ENCODE measurements at regions not wholly inside any gene's neighbourhood (a gene's known extent, or its start where the extent isn't known, plus 50 kb on each side); places are given as distances from the start of the nearest gene placed in this dataset.

DNA sequence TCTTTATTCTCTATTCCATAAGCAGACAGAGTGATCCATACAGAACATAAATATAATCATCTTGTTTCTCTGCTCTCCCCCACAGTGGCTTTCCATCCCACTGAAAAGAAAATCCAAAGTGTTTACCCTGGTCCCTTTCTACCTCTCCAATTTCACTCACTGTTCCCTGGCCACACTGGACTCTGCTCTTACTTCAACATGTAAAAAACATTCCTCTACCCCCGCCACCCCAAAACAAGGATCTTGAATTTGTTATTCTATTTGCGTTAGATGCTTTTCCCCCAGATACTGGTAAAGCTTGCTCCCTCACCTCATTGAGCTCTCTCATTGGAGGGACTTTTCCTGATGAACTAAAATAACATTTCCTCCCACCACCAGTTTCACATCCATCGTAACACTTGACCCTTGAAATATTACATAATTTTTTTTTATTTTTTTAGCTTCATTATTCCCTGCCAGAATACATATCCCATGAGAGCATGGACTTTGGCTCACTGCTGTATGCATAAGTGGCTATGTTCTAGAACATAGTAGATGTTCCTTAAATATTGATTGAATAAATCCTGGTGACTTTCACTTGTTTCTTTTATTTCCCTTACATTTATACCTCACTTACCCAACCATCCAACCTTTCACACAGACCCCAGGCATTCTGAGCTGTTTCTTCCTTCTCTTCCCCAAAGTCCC lies 162.7 kb upstream of the MEIS2 start:
- H3K27me3 ChIP-seq, result no peaks in the 10 kb centered on the region
- H3K9me3 Mint-ChIP-seq, result no peaks in the 10 kb centered on the region
- no peak overlapping the region for H3K9ac ChIP-seq
- no peak for TF ChIP-seq CTCF (IDR thresholded peaks at IDR 0.05)
- TF ChIP-seq EZH2 (IDR thresholded peaks at IDR 0.05), result no peak
- no peak for TF ChIP-seq EZH2phosphoT487 (IDR thresholded peaks at IDR 0.05)
- H3K36me3 Mint-ChIP-seq, result no peaks in the 10 kb centered on the region
- no peaks in the 10 kb centered on the region for H3K9me3 ChIP-seq (ENCODE audit: low read depth)
- no peak overlapping the region for H3K27ac Mint-ChIP-seq
- H3K4me3 ChIP-seq, result no peak overlapping the region
- H3K36me3 ChIP-seq, result no peaks in the 10 kb centered on the region
- H4K20me1 ChIP-seq (ENCODE audit: low read depth), result no peaks in the 10 kb centered on the region
- H3K27me3 Mint-ChIP-seq (ENCODE audit: insufficient read depth, low read depth), result peaks cover 4% of the 10 kb centered on the region
- H3K4me1 Mint-ChIP-seq, result peaks cover 5% of the 10 kb centered on the region
- no peak for DNase-seq (ENCODE audit: low spot score)
- H3K79me2 ChIP-seq (ENCODE audit: low read depth), result no peaks in the 10 kb centered on the region
- H3K4me1 ChIP-seq, result peaks cover 7% of the 10 kb centered on the region
- H3K4me2 ChIP-seq, result no peak overlapping the region
- H3K27ac ChIP-seq, result no peak overlapping the region
- no peak overlapping the region for H3K4me3 Mint-ChIP-seq
- no peak overlapping the region for H2AFZ ChIP-seq (replicated peaks)
- no peaks in the 10 kb centered on the region for H3F3A ChIP-seq (ENCODE audit: low read depth)

GRCh38 chr15:37289109-37289765 lies 188.9 kb upstream of the MEIS2 start:
- no peak overlapping the region for H3K4me3 Mint-ChIP-seq
- Histone ChIP-seq H3F3A (ENCODE audit: low read depth) (no peaks in the 10 kb centered on the region), H2AFZ (replicated peaks) (no peak overlapping the region), H3K36me3 (no peaks in the 10 kb centered on the region), H3K4me3 (no peak overlapping the region), H4K20me1 (ENCODE audit: low read depth) (no peaks in the 10 kb centered on the region), H3K9ac (no peak overlapping the region), H3K4me1 (no peaks in the 10 kb centered on the region), H3K4me2 (no peak overlapping the region), H3K9me3 (ENCODE audit: low read depth) (no peaks in the 10 kb centered on the region), H3K79me2 (ENCODE audit: low read depth) (no peaks in the 10 kb centered on the region), H3K27me3 (no peaks in the 10 kb centered on the region), H3K27ac (no peak overlapping the region)
- H3K27ac Mint-ChIP-seq, result no peak overlapping the region
- H3K4me1 Mint-ChIP-seq, result no peaks in the 10 kb centered on the region
- H3K27me3 Mint-ChIP-seq (ENCODE audit: insufficient read depth, low read depth), result no peaks in the 10 kb centered on the region
- peak; percentile 50 for DNase-seq (ENCODE audit: low spot score)
- no peaks in the 10 kb centered on the region for H3K36me3 Mint-ChIP-seq
- TF ChIP-seq EZH2 (IDR thresholded peaks at IDR 0.05) (no peak), EZH2phosphoT487 (IDR thresholded peaks at IDR 0.05) (no peak), CTCF (IDR thresholded peaks at IDR 0.05) (peak; percentile 56)
- peaks cover 3% of the 10 kb centered on the region for H3K9me3 Mint-ChIP-seq

DNA sequence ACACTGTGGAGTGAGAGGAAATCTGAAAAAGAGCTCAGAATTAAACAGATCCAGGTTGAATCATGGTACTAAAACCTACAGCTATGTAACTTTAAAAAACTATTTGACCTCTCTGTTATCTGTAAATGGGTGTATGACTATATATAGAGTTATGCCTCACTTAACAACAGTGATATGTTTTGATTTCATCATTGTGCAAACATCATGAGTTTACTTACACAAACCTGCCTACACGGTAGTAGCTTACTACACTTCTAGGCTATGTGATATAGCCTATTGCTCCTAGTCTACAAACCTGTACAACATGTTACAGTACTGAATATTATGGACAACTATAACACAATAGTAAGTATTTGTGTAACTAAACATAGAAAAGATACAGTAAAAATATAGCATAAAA lies 191.6 kb upstream of the MEIS2 start:
- TF ChIP-seq EZH2phosphoT487 (IDR thresholded peaks at IDR 0.05) (no peak), CTCF (IDR thresholded peaks at IDR 0.05) (no peak)
- no peak overlapping the region for H3K27ac ChIP-seq
- H3K27ac Mint-ChIP-seq, result no peak overlapping the region
- H3K4me1 Mint-ChIP-seq, result no peaks in the 10 kb centered on the region
- H3K4me2 ChIP-seq, result no peak overlapping the region
- H3K4me1 ChIP-seq, result no peaks in the 10 kb centered on the region
- no peaks in the 10 kb centered on the region for H3K79me2 ChIP-seq (ENCODE audit: low read depth)
- H3K27me3 ChIP-seq, result no peaks in the 10 kb centered on the region
- H3K4me3 ChIP-seq, result no peak overlapping the region
- H3K9ac ChIP-seq, result no peak overlapping the region
- H3K36me3 Mint-ChIP-seq, result no peaks in the 10 kb centered on the region
- H3K9me3 Mint-ChIP-seq, result no peaks in the 10 kb centered on the region
- no peak for DNase-seq (ENCODE audit: low spot score)
- H2AFZ ChIP-seq (replicated peaks), result no peak overlapping the region
- no peaks in the 10 kb centered on the region for H4K20me1 ChIP-seq (ENCODE audit: low read depth)
- H3F3A ChIP-seq (ENCODE audit: low read depth), result no peaks in the 10 kb centered on the region
- H3K36me3 ChIP-seq, result no peaks in the 10 kb centered on the region
- no peaks in the 10 kb centered on the region for H3K9me3 ChIP-seq (ENCODE audit: low read depth)
- no peaks in the 10 kb centered on the region for H3K27me3 Mint-ChIP-seq (ENCODE audit: insufficient read depth, low read depth)
- no peak overlapping the region for H3K4me3 Mint-ChIP-seq

All from neural progenitor cell (in vitro differentiated cells).